ENCODE measurements at regions not wholly inside any gene's neighbourhood (a gene's known extent, or its start where the extent isn't known, plus 50 kb on each side); places are given as distances from the start of the nearest gene placed in this dataset.

DNA sequence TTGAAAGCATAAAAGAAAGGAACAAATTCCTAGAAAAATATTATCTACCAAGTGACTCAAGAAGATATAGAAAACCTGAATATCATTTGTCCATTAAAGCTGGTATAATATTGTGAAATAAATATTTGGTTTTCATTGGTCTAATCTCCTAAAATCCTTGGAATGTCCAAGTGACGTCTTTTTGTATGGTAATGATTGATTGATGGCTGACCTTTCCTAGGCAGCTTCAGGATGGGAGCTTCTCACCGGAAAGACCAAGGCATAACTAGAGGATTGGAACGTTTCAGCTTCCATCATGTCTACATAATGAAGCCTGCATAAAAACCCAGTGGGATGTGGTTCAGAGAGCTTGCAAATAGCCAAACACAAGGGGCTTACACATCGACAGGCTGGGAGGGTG is 57.6 kb upstream of the MAN1A1 start:
- TF ChIP-seq MTF1 (CRISPR knock-in tag; IDR thresholded peaks at IDR 0.05) = no peak
- TF ChIP-seq KDM5B (CRISPR knock-in tag; IDR thresholded peaks at IDR 0.05; ENCODE audit: borderline replicate concordance) = no peak
- TF ChIP-seq, protein P1, sequence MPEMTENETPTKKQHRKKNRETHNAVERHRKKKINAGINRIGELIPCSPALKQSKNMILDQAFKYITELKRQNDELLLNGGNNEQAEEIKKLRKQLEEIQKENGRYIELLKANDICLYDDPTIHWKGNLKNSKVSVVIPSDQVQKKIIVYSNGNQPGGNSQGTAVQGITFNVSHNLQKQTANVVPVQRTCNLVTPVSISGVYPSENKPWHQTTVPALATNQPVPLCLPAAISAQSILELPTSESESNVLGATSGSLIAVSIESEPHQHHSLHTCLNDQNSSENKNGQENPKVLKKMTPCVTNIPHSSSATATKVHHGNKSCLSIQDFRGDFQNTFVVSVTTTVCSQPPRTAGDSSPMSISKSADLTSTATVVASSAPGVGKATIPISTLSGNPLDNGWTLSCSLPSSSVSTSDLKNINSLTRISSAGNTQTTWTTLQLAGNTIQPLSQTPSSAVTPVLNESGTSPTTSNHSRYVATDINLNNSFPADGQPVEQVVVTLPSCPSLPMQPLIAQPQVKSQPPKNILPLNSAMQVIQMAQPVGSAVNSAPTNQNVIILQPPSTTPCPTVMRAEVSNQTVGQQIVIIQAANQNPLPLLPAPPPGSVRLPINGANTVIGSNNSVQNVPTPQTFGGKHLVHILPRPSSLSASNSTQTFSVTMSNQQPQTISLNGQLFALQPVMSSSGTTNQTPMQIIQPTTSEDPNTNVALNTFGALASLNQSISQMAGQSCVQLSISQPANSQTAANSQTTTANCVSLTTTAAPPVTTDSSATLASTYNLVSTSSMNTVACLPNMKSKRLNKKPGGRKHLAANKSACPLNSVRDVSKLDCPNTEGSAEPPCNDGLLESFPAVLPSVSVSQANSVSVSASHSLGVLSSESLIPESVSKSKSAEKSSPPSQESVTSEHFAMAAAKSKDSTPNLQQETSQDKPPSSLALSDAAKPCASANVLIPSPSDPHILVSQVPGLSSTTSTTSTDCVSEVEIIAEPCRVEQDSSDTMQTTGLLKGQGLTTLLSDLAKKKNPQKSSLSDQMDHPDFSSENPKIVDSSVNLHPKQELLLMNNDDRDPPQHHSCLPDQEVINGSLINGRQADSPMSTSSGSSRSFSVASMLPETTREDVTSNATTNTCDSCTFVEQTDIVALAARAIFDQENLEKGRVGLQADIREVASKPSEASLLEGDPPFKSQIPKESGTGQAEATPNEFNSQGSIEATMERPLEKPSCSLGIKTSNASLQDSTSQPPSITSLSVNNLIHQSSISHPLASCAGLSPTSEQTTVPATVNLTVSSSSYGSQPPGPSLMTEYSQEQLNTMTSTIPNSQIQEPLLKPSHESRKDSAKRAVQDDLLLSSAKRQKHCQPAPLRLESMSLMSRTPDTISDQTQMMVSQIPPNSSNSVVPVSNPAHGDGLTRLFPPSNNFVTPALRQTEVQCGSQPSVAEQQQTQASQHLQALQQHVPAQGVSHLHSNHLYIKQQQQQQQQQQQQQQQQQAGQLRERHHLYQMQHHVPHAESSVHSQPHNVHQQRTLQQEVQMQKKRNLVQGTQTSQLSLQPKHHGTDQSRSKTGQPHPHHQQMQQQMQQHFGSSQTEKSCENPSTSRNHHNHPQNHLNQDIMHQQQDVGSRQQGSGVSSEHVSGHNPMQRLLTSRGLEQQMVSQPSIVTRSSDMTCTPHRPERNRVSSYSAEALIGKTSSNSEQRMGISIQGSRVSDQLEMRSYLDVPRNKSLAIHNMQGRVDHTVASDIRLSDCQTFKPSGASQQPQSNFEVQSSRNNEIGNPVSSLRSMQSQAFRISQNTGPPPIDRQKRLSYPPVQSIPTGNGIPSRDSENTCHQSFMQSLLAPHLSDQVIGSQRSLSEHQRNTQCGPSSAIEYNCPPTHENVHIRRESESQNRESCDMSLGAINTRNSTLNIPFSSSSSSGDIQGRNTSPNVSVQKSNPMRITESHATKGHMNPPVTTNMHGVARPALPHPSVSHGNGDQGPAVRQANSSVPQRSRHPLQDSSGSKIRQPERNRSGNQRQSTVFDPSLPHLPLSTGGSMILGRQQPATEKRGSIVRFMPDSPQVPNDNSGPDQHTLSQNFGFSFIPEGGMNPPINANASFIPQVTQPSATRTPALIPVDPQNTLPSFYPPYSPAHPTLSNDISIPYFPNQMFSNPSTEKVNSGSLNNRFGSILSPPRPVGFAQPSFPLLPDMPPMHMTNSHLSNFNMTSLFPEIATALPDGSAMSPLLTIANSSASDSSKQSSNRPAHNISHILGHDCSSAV (CRISPR knock-in tag; IDR thresholded peaks at IDR 0.05; ENCODE audit: borderline replicate concordance) = no peak
